Prostate gland (tissue), 2 donors: ENCODE measurements at regions not wholly inside any gene's neighbourhood (a gene's known extent, or its start where the extent isn't known, plus 50 kb on each side); places are given as distances from the start of the nearest gene placed in this dataset.

Experiments used
- POLR2A ChIP-seq: fragments of 450-650 bp; IDR thresholded peaks from one replicate; pipeline ENCODE4 v1.6.1; 2016; ENCODE audit warnings: antibody characterized with exemption, mild to moderate bottlenecking
- POLR2AphosphoS5 ChIP-seq: sonication (generic); formaldehyde crosslinking; IDR thresholded peaks from one replicate; pipeline ENCODE4 v1.6.1; 2017; ENCODE audit warnings: antibody characterized with exemption
- TF ChIP-seq, protein P1 (sequence below), 4 experiments: fragments of 200-600 bp in 2 of 4; fragments of 450-650 bp in 2 of 4; sonication (generic) in 2 of 4; IDR thresholded peaks; 1 replicate in 3 of 4; 2 replicates in 1 of 4; pipeline ENCODE4 v1.5.1; 2016 to 2019; ENCODE audit warnings: antibody characterized with exemption in 4 of 4, mild to moderate bottlenecking in 2 of 4, moderate library complexity in 2 of 4

DNA sequence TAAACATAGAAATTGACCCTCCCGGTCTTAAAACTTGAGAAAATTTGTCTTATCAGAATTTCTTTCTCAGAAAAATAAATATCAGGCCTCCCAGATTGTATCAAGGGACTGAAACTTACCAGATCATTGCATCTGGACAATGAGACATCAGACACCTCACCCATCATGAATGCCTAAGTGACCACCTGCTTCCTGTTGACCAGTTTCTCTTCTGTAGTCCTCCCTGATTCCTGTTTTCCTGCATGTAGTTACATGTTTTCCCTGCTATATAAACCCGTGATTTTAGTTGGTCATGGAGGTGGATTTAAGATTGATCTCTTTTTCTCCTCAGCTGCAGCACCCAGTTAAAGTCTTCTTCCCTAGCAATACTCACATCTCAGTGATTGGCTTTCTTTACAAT is 548.1 kb downstream of the PPP4R3C start:
- no peak for TF ChIP-seq POLR2A
- TF ChIP-seq POLR2AphosphoS5 = no peak
- TF ChIP-seq, protein P1, sequence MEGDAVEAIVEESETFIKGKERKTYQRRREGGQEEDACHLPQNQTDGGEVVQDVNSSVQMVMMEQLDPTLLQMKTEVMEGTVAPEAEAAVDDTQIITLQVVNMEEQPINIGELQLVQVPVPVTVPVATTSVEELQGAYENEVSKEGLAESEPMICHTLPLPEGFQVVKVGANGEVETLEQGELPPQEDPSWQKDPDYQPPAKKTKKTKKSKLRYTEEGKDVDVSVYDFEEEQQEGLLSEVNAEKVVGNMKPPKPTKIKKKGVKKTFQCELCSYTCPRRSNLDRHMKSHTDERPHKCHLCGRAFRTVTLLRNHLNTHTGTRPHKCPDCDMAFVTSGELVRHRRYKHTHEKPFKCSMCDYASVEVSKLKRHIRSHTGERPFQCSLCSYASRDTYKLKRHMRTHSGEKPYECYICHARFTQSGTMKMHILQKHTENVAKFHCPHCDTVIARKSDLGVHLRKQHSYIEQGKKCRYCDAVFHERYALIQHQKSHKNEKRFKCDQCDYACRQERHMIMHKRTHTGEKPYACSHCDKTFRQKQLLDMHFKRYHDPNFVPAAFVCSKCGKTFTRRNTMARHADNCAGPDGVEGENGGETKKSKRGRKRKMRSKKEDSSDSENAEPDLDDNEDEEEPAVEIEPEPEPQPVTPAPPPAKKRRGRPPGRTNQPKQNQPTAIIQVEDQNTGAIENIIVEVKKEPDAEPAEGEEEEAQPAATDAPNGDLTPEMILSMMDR (IDR thresholded peaks at IDR 0.05) = no peak
